ENCODE measurements at regions not wholly inside any gene's neighbourhood (a gene's known extent, or its start where the extent isn't known, plus 50 kb on each side); places are given as distances from the start of the nearest gene placed in this dataset.

DNA sequence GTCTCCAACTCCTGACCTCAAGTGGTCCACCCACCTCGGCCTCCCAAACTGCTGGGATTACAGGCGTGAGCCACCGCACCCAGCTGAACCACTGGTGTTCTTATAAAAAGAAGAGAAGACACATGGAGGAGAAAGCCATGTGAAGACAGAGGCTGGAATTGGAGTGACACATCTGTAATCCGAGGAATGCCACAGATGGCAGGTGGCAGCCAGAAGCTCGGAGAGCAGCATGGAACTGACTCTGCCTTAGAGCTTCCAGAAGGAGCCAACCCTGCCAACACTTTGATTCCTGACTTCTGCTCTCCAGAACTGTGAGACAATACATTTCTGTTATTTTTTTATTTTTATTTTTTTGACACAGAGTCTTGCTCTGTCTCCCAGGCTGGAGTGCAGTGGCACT is 59.0 kb upstream of the ATP2B4 start:
- Histone ChIP-seq H3K27me3 (no peaks in the 10 kb centered on the region), H3K4me1 (no peaks in the 10 kb centered on the region), H3K36me3 (no peaks in the 10 kb centered on the region), H3K4me3 (no peak overlapping the region), H3K27ac (no peak overlapping the region), H3K9me3 (no peaks in the 10 kb centered on the region)
- DNase-seq (ENCODE audit: extremely low spot score in 2 of 2) = no peak
- TF ChIP-seq POLR2AphosphoS5 (IDR thresholded peaks at IDR 0.05; ENCODE audit: insufficient read depth in 1 of 2, low read depth in 1 of 2) (no peak), POLR2A (IDR thresholded peaks at IDR 0.05) (no peak)
- TF ChIP-seq, protein P1, sequence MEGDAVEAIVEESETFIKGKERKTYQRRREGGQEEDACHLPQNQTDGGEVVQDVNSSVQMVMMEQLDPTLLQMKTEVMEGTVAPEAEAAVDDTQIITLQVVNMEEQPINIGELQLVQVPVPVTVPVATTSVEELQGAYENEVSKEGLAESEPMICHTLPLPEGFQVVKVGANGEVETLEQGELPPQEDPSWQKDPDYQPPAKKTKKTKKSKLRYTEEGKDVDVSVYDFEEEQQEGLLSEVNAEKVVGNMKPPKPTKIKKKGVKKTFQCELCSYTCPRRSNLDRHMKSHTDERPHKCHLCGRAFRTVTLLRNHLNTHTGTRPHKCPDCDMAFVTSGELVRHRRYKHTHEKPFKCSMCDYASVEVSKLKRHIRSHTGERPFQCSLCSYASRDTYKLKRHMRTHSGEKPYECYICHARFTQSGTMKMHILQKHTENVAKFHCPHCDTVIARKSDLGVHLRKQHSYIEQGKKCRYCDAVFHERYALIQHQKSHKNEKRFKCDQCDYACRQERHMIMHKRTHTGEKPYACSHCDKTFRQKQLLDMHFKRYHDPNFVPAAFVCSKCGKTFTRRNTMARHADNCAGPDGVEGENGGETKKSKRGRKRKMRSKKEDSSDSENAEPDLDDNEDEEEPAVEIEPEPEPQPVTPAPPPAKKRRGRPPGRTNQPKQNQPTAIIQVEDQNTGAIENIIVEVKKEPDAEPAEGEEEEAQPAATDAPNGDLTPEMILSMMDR (IDR thresholded peaks at IDR 0.05) = no peak
- intact Hi-C loops (cut with DNase I) = no loop called here

DNA sequence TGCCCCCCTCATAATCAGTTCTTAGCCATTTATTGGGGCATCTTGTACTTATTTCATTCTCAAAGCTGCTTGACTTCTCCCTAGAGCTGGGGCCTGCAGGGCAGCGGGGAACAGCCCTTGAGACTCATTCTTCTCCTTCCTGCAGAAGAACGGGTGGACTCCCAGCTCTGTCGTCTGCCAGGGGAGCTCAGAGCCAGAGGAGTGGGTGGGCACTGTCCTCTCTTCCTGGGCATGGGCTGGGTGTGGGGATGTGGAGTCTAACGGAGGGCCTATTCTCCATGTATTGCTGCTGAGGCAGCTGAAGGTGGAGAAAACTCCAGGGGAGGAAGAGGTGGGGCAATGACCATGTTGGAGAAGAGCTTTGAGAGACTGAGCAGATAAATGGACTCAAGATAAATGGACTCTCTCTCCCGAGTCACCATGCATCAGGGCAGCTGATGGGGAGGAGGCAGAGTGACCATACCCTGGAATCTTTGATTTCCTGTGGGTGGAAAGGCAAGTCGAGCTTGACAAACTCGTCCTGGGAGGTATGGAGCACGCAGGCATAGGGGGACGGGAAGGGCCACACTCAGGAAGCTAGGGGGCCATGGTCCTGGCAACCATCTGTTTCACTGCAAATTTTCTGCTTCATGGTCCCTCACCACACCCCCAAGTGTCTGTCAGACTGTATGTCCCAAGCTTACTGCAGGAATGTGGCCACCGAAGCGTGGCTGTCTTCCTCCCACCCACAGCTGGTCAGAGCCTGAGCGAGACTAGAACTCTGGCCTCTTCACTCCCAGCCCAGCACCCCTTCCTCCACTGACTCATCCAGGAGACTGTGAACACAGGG is 56.9 kb upstream of the ATP2B4 start:
- Histone ChIP-seq H3K4me1 (no peaks in the 10 kb centered on the region), H3K36me3 (no peaks in the 10 kb centered on the region), H3K9me3 (no peaks in the 10 kb centered on the region), H3K4me3 (no peak overlapping the region), H3K27ac (no peak overlapping the region), H3K27me3 (no peaks in the 10 kb centered on the region)
- DNase-seq (ENCODE audit: extremely low spot score in 2 of 2) = no peak
- intact Hi-C loops (cut with DNase I) = no loop called here
- TF ChIP-seq POLR2AphosphoS5 (IDR thresholded peaks at IDR 0.05; ENCODE audit: insufficient read depth in 1 of 2, low read depth in 1 of 2) = no peak
- no peak for TF ChIP-seq POLR2A (IDR thresholded peaks at IDR 0.05)
- TF ChIP-seq, protein P1 (IDR thresholded peaks at IDR 0.05) = no peak

DNA sequence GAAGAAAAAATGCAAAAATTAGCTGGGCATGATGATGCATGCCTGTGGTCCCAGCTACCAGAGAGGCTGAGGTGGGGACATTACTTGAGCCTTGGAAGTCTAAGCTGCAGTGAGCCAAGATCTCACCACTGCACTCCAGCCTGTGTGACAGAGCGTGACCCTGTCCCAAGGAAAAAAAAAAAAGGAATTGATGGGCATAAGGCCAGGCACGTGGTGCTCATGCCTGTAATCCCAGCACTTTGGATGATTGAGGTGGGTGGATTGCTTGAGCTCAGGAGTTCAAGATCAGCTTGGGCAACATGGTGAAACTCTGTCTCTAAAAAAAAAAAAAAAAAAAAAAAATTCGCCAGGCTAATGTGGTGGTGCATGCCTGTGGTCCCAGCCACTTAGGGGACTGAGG is 55.8 kb upstream of the ATP2B4 start:
- H3K9me3 ChIP-seq = no peaks in the 10 kb centered on the region
- no peaks in the 10 kb centered on the region for H3K4me1 ChIP-seq
- intact Hi-C loops (cut with DNase I) = no loop called here
- DNase-seq (ENCODE audit: extremely low spot score in 2 of 2) = no peak
- TF ChIP-seq POLR2AphosphoS5 (IDR thresholded peaks at IDR 0.05; ENCODE audit: insufficient read depth in 1 of 2, low read depth in 1 of 2) (no peak), POLR2A (IDR thresholded peaks at IDR 0.05) (no peak)
- TF ChIP-seq, protein P1 (IDR thresholded peaks at IDR 0.05) = no peak
- H3K27ac ChIP-seq = no peak overlapping the region
- no peaks in the 10 kb centered on the region for H3K36me3 ChIP-seq
- no peaks in the 10 kb centered on the region for H3K27me3 ChIP-seq
- no peak overlapping the region for H3K4me3 ChIP-seq

DNA sequence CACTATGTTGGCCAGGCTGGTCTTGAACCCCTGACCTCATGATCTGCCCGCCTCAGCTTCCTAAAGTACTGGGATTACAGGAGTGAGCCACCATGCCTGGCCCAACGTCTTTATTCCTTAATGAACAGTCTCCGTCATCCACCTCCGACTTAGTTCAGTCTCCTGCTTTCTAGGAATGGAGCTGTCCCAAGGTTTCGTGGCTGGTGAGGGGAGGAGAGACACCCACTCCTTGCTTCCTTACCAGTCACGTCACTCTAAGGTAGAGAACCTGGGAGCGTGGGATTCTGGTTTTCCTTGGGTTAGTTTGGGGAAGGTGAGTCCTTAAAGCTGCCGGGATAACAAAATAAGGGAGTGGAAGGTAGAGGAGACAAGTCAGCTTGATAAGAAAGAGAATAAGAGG is 55.0 kb upstream of the ATP2B4 start:
- DNase-seq (ENCODE audit: extremely low spot score in 2 of 2) = no peak
- TF ChIP-seq, protein P1 (IDR thresholded peaks at IDR 0.05) = no peak
- TF ChIP-seq POLR2A (IDR thresholded peaks at IDR 0.05) = no peak
- TF ChIP-seq POLR2AphosphoS5 (IDR thresholded peaks at IDR 0.05; ENCODE audit: insufficient read depth in 1 of 2, low read depth in 1 of 2) = no peak
- Histone ChIP-seq H3K9me3 (no peaks in the 10 kb centered on the region), H3K27me3 (no peaks in the 10 kb centered on the region), H3K4me3 (no peak overlapping the region), H3K27ac (no peak overlapping the region), H3K36me3 (no peaks in the 10 kb centered on the region), H3K4me1 (no peaks in the 10 kb centered on the region)
- intact Hi-C loops (cut with DNase I) = no loop called here

DNA sequence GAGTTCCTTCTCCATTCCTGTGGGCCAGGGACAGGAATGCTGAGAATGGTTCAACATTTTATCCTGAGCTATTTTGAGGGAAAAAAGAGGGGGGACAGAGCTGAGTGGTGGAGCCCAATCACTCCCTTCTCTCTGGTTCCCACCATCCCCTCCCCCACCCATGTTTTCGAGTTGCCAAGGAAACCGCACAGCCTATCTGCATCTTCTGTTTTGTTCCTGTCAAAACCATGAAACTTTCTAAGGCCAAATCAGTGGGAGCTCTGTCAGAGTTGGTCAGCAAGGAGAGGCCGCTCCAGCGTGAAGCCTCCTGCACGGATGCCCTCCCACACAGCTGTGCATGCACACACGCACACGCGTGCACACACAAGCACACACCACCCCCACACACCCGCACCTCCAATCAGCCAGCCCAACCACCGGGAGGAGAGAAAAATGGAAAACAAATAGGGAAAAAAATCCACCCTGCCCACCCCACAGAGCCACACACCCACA is 54.5 kb upstream of the ATP2B4 start:
- Histone ChIP-seq H3K36me3 (no peaks in the 10 kb centered on the region), H3K9me3 (no peaks in the 10 kb centered on the region), H3K27me3 (no peaks in the 10 kb centered on the region), H3K4me1 (no peaks in the 10 kb centered on the region), H3K27ac (no peak overlapping the region), H3K4me3 (no peak overlapping the region)
- intact Hi-C loops (cut with DNase I) = no loop called here
- DNase-seq (ENCODE audit: extremely low spot score in 2 of 2) = no peak
- TF ChIP-seq, protein P1 (IDR thresholded peaks at IDR 0.05) = no peak
- TF ChIP-seq POLR2AphosphoS5 (IDR thresholded peaks at IDR 0.05; ENCODE audit: insufficient read depth in 1 of 2, low read depth in 1 of 2) = no peak
- TF ChIP-seq POLR2A (IDR thresholded peaks at IDR 0.05) = no peak
